ENCODE measurements at regions not wholly inside any gene's neighbourhood (a gene's known extent, or its start where the extent isn't known, plus 50 kb on each side); places are given as distances from the start of the nearest gene placed in this dataset.

DNA sequence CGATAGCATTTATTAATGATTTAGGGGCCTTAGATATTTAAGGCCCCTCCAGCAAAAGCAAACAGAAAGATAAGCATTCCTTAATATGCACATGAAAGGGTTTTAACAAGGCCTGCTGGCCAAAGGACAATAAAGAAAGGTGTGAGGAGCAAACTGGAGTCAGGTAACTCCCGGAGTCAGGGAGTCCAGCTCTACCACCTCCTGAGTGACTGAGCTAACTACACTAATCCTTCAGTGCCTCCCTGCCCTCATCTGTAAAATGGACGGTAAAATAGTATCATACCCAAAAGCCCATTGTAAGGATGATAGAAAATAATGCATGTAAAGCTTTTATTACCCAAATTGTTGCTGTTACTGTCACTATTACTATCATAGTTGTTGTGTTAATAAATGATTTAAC lies 161.7 kb downstream of the SIPA1L2 start:
- Mint-ChIP-seq H3K4me3 (no peak overlapping the region), H3K36me3 (ENCODE audit: low read depth) (no peaks in the 10 kb centered on the region), H3K4me1 (ENCODE audit: low read depth) (peaks cover 7% of the 10 kb centered on the region), H3K9me3 (no peaks in the 10 kb centered on the region), H3K27ac (no peak overlapping the region), H3K27me3 (no peaks in the 10 kb centered on the region)
- H3K27ac ChIP-seq (ENCODE audit: low read depth in 1 of 2, low read length in 2 of 2) = no peak overlapping the region
- H3K27me3 ChIP-seq (ENCODE audit: control insufficient read depth in 1 of 2, insufficient read depth in 2 of 2, low read length in 2 of 2) = no peaks in the 10 kb centered on the region
- no peaks in the 10 kb centered on the region for H3K4me1 ChIP-seq (ENCODE audit: insufficient read depth, low read length)
- POLR2A ChIA-PET = no interaction called here
- no peaks in the 10 kb centered on the region for H3K36me3 ChIP-seq (ENCODE audit: insufficient read depth, low read length)
- H3K4me3 ChIP-seq (ENCODE audit: low read length) = no peak overlapping the region
- H3K9me3 ChIP-seq (ENCODE audit: control insufficient read depth in 1 of 2, insufficient read depth in 1 of 2, low read length in 2 of 2) = no peaks in the 10 kb centered on the region
- TF ChIP-seq, protein P1, sequence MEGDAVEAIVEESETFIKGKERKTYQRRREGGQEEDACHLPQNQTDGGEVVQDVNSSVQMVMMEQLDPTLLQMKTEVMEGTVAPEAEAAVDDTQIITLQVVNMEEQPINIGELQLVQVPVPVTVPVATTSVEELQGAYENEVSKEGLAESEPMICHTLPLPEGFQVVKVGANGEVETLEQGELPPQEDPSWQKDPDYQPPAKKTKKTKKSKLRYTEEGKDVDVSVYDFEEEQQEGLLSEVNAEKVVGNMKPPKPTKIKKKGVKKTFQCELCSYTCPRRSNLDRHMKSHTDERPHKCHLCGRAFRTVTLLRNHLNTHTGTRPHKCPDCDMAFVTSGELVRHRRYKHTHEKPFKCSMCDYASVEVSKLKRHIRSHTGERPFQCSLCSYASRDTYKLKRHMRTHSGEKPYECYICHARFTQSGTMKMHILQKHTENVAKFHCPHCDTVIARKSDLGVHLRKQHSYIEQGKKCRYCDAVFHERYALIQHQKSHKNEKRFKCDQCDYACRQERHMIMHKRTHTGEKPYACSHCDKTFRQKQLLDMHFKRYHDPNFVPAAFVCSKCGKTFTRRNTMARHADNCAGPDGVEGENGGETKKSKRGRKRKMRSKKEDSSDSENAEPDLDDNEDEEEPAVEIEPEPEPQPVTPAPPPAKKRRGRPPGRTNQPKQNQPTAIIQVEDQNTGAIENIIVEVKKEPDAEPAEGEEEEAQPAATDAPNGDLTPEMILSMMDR (IDR thresholded peaks at IDR 0.05) = no peak
- CTCF ChIA-PET = no interaction called here
- ATAC-seq (ENCODE audit: poor library complexity) (no peak), DNase-seq (no peak)
- intact Hi-C loops (cut with DNase I, micrococcal nuclease) = no loop called here

DNA sequence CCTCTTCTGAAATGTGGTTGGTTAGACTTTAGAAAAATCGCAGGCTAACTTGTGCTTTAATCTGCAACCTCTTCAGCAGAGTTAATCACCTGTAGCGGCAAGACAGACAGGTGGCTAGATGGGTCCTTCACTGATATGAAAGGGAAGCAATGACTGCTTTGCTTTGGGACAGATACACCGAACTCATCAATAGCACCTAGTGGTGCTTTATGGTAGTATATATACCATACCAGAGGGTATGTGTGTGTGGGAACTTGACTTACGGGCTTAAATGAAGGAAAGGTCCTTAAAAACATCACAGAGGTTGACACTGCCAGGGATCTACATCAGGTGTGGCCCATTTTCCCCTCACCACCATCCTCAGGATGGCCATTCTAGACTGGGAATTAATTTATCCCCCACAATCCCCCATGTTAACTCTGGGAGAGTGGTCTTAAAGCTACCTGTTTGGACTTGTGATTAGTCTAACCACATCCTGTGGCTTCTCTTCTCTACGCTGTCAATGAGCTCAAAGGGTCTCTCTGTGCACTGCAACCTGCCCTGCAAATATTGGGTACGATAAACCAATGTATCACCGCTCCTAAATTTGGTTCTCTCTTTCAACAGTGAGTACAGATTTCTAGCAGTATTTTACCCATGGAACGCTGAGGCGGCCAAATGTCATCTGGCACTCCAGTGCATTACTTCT lies 162.7 kb downstream of the SIPA1L2 start:
- Mint-ChIP-seq H3K4me1 (ENCODE audit: low read depth) (peaks cover 7% of the 10 kb centered on the region), H3K27me3 (no peaks in the 10 kb centered on the region), H3K4me3 (no peak overlapping the region), H3K36me3 (ENCODE audit: low read depth) (no peaks in the 10 kb centered on the region), H3K9me3 (no peaks in the 10 kb centered on the region), H3K27ac (no peak overlapping the region)
- CTCF ChIA-PET = no interaction called here
- Histone ChIP-seq H3K4me3 (ENCODE audit: low read length) (no peak overlapping the region), H3K27ac (ENCODE audit: low read depth in 1 of 2, low read length in 2 of 2) (no peak overlapping the region), H3K4me1 (ENCODE audit: insufficient read depth, low read length) (no peaks in the 10 kb centered on the region), H3K9me3 (ENCODE audit: control insufficient read depth in 1 of 2, insufficient read depth in 1 of 2, low read length in 2 of 2) (no peaks in the 10 kb centered on the region), H3K36me3 (ENCODE audit: insufficient read depth, low read length) (no peaks in the 10 kb centered on the region), H3K27me3 (ENCODE audit: control insufficient read depth in 1 of 2, insufficient read depth in 2 of 2, low read length in 2 of 2) (no peaks in the 10 kb centered on the region)
- intact Hi-C loops (cut with DNase I, micrococcal nuclease) = no loop called here
- POLR2A ChIA-PET = no interaction called here
- DNase-seq = no peak
- TF ChIP-seq, protein P1 (IDR thresholded peaks at IDR 0.05) = no peak
- ATAC-seq (ENCODE audit: poor library complexity) = no peak

DNA sequence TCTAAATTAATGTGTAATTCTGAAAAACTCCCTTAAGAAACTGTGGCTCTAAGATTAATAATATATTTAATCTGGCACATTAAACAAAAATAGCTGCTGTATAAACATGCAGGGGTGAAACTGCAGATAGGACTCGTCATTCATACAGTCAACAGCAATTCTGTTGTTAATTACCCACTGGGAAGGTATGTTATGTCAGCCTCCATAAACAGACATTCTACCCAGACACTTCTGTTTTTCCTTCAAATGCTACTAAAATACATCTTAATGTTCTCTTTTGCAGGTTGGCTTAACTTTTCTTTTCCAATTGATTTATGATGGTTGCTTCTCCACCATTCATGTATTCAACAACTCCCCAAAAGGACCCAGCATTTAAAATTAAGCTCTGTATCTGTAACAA lies 165.6 kb downstream of the SIPA1L2 start:
- ATAC-seq (ENCODE audit: poor library complexity) = no peak
- H3K27ac Mint-ChIP-seq = no peak overlapping the region
- no peak overlapping the region for H3K4me3 Mint-ChIP-seq
- TF ChIP-seq, protein P1 (IDR thresholded peaks at IDR 0.05) = no peak
- Histone ChIP-seq H3K4me3 (ENCODE audit: low read length) (no peak overlapping the region), H3K36me3 (ENCODE audit: insufficient read depth, low read length) (no peaks in the 10 kb centered on the region), H3K27ac (ENCODE audit: low read depth in 1 of 2, low read length in 2 of 2) (no peak overlapping the region), H3K9me3 (ENCODE audit: control insufficient read depth in 1 of 2, insufficient read depth in 1 of 2, low read length in 2 of 2) (peaks cover 0 to 4% of the 10 kb centered on the region in 2 experiments), H3K27me3 (ENCODE audit: control insufficient read depth in 1 of 2, insufficient read depth in 2 of 2, low read length in 2 of 2) (no peaks in the 10 kb centered on the region), H3K4me1 (ENCODE audit: insufficient read depth, low read length) (no peaks in the 10 kb centered on the region)
- ChIA-PET CTCF (no interaction called here), POLR2A (no interaction called here)
- no peaks in the 10 kb centered on the region for H3K4me1 Mint-ChIP-seq (ENCODE audit: low read depth)
- DNase-seq = no peak
- H3K9me3 Mint-ChIP-seq = no peaks in the 10 kb centered on the region
- H3K27me3 Mint-ChIP-seq = no peaks in the 10 kb centered on the region
- intact Hi-C loops (cut with DNase I, micrococcal nuclease) = no loop called here
- no peaks in the 10 kb centered on the region for H3K36me3 Mint-ChIP-seq (ENCODE audit: low read depth)
